Skeletal muscle tissue (tissue), 3 donors: ENCODE measurements at regions not wholly inside any gene's neighbourhood (a gene's known extent, or its start where the extent isn't known, plus 50 kb on each side); places are given as distances from the start of the nearest gene placed in this dataset.

ENCODE experiments used
- H3K27ac ChIP-seq: one replicate; pipeline ENCODE4 v1.7.0; 2013; ENCODE audit warnings: mild to moderate bottlenecking, low read depth, low read length, inconsistent platforms
- H3K27me3 ChIP-seq, 3 donors: one replicate each; pipeline ENCODE4 v1.7.0; 2013; ENCODE audit warnings: low read length in 3 of 3; ENCODE audit not compliant: control insufficient read depth in 3 of 3, insufficient read depth in 3 of 3
- H3K36me3 ChIP-seq, 3 donors: one replicate each; pipeline ENCODE4 v1.7.0; 2013; ENCODE audit warnings: low read length in 3 of 3; ENCODE audit not compliant: control insufficient read depth in 3 of 3, insufficient read depth in 3 of 3
- H3K4me1 ChIP-seq, 3 donors: one replicate each; pipeline ENCODE4 v1.7.0; 2013; ENCODE audit warnings: low read length in 3 of 3, mild to moderate bottlenecking in 3 of 3; ENCODE audit not compliant: control insufficient read depth in 3 of 3, insufficient read depth in 3 of 3
- H3K4me3 ChIP-seq, 3 donors: one replicate each; pipeline ENCODE4 v1.7.0; 2013; ENCODE audit warnings: low read length in 3 of 3
- H3K9ac ChIP-seq, 3 donors: one replicate each; pipeline ENCODE4 v1.7.0; 2013; ENCODE audit warnings: low read length in 3 of 3, mild to moderate bottlenecking in 3 of 3, moderate library complexity in 2 of 3, low read depth in 1 of 3
- H3K9me3 ChIP-seq, 3 donors: one replicate each; pipeline ENCODE4 v1.7.0; 2013; ENCODE audit warnings: low read length in 3 of 3; ENCODE audit not compliant: control insufficient read depth in 3 of 3
- donor health status: Osteomylitis.

GRCh38 chr21:38646213-38646837 lies 148.0 kb upstream of the ERG start:
- no peak overlapping the region for H3K4me3 ChIP-seq
- H3K9ac ChIP-seq, result no peak overlapping the region
- peaks cover 9 to 31% (median 17%) of the 10 kb centered on the region in 3 donors for H3K27me3 ChIP-seq
- no peaks in the 10 kb centered on the region for H3K4me1 ChIP-seq
- no peaks in the 10 kb centered on the region for H3K36me3 ChIP-seq
- no peak overlapping the region for H3K27ac ChIP-seq
- no peaks in the 10 kb centered on the region for H3K9me3 ChIP-seq

- Histone ChIP-seq H3K27ac (no peak overlapping the region), H3K36me3 (no peaks in the 10 kb centered on the region), H3K9me3 (no peaks in the 10 kb centered on the region), H3K4me1 (no peaks in the 10 kb centered on the region), H3K27me3 (peaks cover 3 to 36% (median 22%) of the 10 kb centered on the region in 3 donors), H3K4me3 (no peak overlapping the region), H3K9ac (no peak overlapping the region)
Observed at GRCh38 chr21:38649120-38649519, 150.8 kb upstream of the ERG start.

- H3K27ac ChIP-seq, result no peak overlapping the region
- H3K9ac ChIP-seq, result no peak overlapping the region
- peaks cover 9 to 39% (median 34%) of the 10 kb centered on the region in 3 donors for H3K27me3 ChIP-seq
- H3K4me3 ChIP-seq, result no peak overlapping the region
- no peaks in the 10 kb centered on the region for H3K4me1 ChIP-seq
- H3K36me3 ChIP-seq, result no peaks in the 10 kb centered on the region
- no peaks in the 10 kb centered on the region for H3K9me3 ChIP-seq
Observed at GRCh38 chr21:38651570-38651969, 153.3 kb upstream of the ERG start.

- Histone ChIP-seq H3K9ac (no peak overlapping the region), H3K4me3 (no peak overlapping the region), H3K27ac (no peak overlapping the region), H3K9me3 (no peaks in the 10 kb centered on the region), H3K4me1 (no peaks in the 10 kb centered on the region), H3K36me3 (no peaks in the 10 kb centered on the region), H3K27me3 (peaks cover 9 to 35% (median 32%) of the 10 kb centered on the region in 3 donors)
Observed at GRCh38 chr21:38652396-38652795, 153.3 kb upstream of the ETS2 start.

DNA sequence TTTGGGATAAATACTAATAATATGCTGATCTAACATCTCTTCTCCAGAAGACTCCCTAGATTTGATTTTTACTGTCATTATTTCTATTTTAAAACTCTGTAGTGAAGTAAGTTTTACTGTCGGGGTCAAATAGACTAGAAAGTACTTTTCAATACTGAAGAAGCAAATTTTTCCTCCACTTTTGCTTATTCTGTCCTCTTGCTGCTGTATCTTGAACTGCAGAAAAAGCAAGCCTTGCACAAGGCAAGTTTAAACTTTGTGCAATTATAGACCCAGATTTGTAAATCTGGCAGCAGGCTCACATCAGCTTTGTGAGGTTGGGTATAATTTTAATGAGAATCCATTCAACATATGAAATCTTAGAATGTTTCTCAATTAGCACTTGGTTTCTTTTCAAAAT lies 151.1 kb upstream of the ETS2 start:
- Histone ChIP-seq H3K27ac (no peak overlapping the region), H3K36me3 (no peaks in the 10 kb centered on the region), H3K4me1 (no peaks in the 10 kb centered on the region), H3K4me3 (no peak overlapping the region), H3K9me3 (no peaks in the 10 kb centered on the region), H3K9ac (no peak overlapping the region), H3K27me3 (peaks cover 20 to 40% (median 38%) of the 10 kb centered on the region in 3 donors)

GRCh38 chr21:38658511-38658910 lies 147.2 kb upstream of the ETS2 start:
- H3K27ac ChIP-seq, result no peak overlapping the region
- peaks cover 0 to 8% (median 0%) of the 10 kb centered on the region in 3 donors for H3K4me1 ChIP-seq
- no peaks in the 10 kb centered on the region for H3K36me3 ChIP-seq
- no peak overlapping the region for H3K4me3 ChIP-seq
- H3K9me3 ChIP-seq, result no peaks in the 10 kb centered on the region
- no peak overlapping the region for H3K9ac ChIP-seq
- peaks cover 43 to 53% (median 45%) of the 10 kb centered on the region in 3 donors for H3K27me3 ChIP-seq

- no peaks in the 10 kb centered on the region for H3K9me3 ChIP-seq
- no peak overlapping the region for H3K4me3 ChIP-seq
- peaks cover 0 to 8% (median 0%) of the 10 kb centered on the region in 3 donors for H3K4me1 ChIP-seq
- no peak overlapping the region for H3K9ac ChIP-seq
- no peaks in the 10 kb centered on the region for H3K36me3 ChIP-seq
- H3K27me3 ChIP-seq, result peaks cover 49 to 58% (median 53%) of the 10 kb centered on the region in 3 donors
- H3K27ac ChIP-seq, result no peak overlapping the region
Observed at GRCh38 chr21:38659936-38660332, 145.8 kb upstream of the ETS2 start.

- no peak overlapping the region for H3K27ac ChIP-seq
- peaks cover 0 to 8% (median 0%) of the 10 kb centered on the region in 3 donors for H3K4me1 ChIP-seq
- H3K36me3 ChIP-seq, result no peaks in the 10 kb centered on the region
- H3K9me3 ChIP-seq, result no peaks in the 10 kb centered on the region
- H3K4me3 ChIP-seq, result peak overlapping the region; percentile 59 to 64 (median 60)
- H3K27me3 ChIP-seq, result peaks cover 45 to 54% (median 49%) of the 10 kb centered on the region in 3 donors
- peak overlapping the region in 1 of 3 donors; percentile 10 for H3K9ac ChIP-seq
Observed at GRCh38 chr21:38660333-38661196, 145.2 kb upstream of the ETS2 start.

DNA sequence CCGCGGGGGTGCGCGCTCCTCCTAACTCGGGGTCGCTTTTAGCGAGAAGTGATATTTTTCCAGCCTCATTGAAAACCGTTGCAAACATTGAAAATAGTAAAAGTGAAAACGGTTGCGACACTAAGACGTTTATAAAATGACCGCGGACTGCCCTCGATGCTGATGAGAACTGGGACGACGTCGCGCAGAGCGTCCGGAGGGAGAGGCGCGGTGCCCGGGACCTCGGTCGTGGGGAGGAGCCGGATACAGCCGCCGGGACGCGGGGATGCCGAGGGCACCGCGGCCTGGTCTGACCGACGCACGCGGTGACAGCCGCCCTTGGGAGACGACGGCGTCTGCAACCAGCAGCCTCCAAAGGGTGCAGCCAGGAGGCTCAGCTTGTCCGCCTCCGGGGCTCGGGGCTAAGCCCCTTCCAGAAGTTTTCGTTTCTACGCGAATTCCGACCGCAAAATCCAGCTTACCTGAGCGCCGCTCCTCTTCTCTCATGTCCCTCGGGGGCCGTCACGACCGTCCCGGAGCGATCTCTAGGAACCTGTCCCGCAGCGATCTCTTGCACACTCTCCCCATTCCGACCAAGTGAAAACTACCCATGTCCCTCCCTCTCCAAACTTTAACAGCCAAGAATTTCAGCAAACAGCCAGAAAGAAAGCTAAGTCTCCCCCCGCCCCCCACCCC lies 144.4 kb upstream of the ETS2 start:
- Histone ChIP-seq H3K4me1 (peaks cover 0 to 8% (median 0%) of the 10 kb centered on the region in 3 donors), H3K4me3 (peak overlapping the region; percentile 59 to 64 (median 60)), H3K9ac (peak overlapping the region in 1 of 3 donors; percentile 28), H3K9me3 (no peaks in the 10 kb centered on the region), H3K27ac (no peak overlapping the region), H3K27me3 (peaks cover 42 to 51% (median 45%) of the 10 kb centered on the region in 3 donors), H3K36me3 (no peaks in the 10 kb centered on the region)
